OCI-LY7 (cell line): ENCODE measurements at regions not wholly inside any gene's neighbourhood (a gene's known extent, or its start where the extent isn't known, plus 50 kb on each side); places are given as distances from the start of the nearest gene placed in this dataset.

Source experiments
- BruUV-seq: library from RNA; stranded (reverse); fragments of 400-500 nt; replicated peaks from 2 replicates; lab custom pipeline; 2021; lab: Mats Ljungman, UMichigan
- CTCF ChIA-PET: fragments of 300-600 bp; sonication (Branson Sonifier 250); formaldehyde crosslinking; loops from one replicate; lab custom pipeline; 2022; ENCODE audit warnings: antibody characterized with exemption; ENCODE audit not compliant: unreplicated experiment; lab: Charles Lee
- POLR2A ChIA-PET: fragments of 300-600 bp; sonication (Branson Sonifier 250); formaldehyde crosslinking; loops from one replicate; lab custom pipeline; 2022; ENCODE audit warnings: antibody characterized with exemption; lab: Charles Lee
- DNase-seq: peaks from one replicate; pipeline ENCODE4 v3.0.0-alpha.2; 2015; ENCODE audit warnings: low spot score
- H2AFZ ChIP-seq: fragments of 200-600 bp; sonication (generic), shearing (Covaris generic); 2 replicates; pipeline ENCODE4 v1.6.1; 2014; ENCODE audit warnings: mild to moderate bottlenecking, antibody characterized with exemption, low read length, moderate library complexity
- H3K27ac ChIP-seq: fragments of 200-600 bp; sonication (generic); 2 replicates; pipeline ENCODE4 v1.5.1; 2014; ENCODE audit warnings: mixed run types, low read depth, mild to moderate bottlenecking, moderate library complexity, low read length, inconsistent platforms; ENCODE audit not compliant: poor library complexity, severe bottlenecking
- H3K36me3 ChIP-seq: fragments of 200-600 bp; sonication (generic); 2 replicates; pipeline ENCODE4 v1.6.1; 2014; ENCODE audit warnings: mild to moderate bottlenecking, antibody characterized with exemption, low read length, moderate library complexity, mixed read lengths; ENCODE audit not compliant: insufficient read depth
- H3K4me1 ChIP-seq: fragments of 200-600 bp; sonication (generic); 2 replicates; pipeline ENCODE4 v1.5.1; 2014; ENCODE audit warnings: mild to moderate bottlenecking, low read length; ENCODE audit not compliant: insufficient read depth, poor library complexity, severe bottlenecking
- H3K4me2 ChIP-seq: fragments of 200-600 bp; sonication (generic); 2 replicates; pipeline ENCODE4 v1.6.1; 2014; ENCODE audit warnings: mild to moderate bottlenecking, low read length
- H3K4me3 ChIP-seq: fragments of 200-600 bp; sonication (generic); 2 replicates; pipeline ENCODE4 v1.5.1; 2014; ENCODE audit warnings: mild to moderate bottlenecking, low read depth, low read length; ENCODE audit not compliant: poor library complexity, severe bottlenecking
- H3K79me2 ChIP-seq: fragments of 200-600 bp; sonication (generic); 2 replicates; pipeline ENCODE4 v1.6.1; 2016; ENCODE audit warnings: low read depth, mild to moderate bottlenecking, low read length, moderate library complexity, mixed read lengths; ENCODE audit not compliant: insufficient read depth
- H3K9me2 ChIP-seq: fragments of 200-600 bp; sonication (generic); 2 replicates; pipeline ENCODE4 v1.6.1; 2016; ENCODE audit warnings: mild to moderate bottlenecking, low read length, mixed read lengths; ENCODE audit not compliant: insufficient read depth
- H3K9me3 ChIP-seq: fragments of 200-600 bp; sonication (generic); 2 replicates; pipeline ENCODE4 v1.6.1; 2014; ENCODE audit warnings: mild to moderate bottlenecking, mixed run types, low read length, mixed read lengths
- H4K20me1 ChIP-seq: fragments of 200-600 bp; sonication (generic); 2 replicates; pipeline ENCODE4 v1.6.1; 2014; ENCODE audit warnings: mild to moderate bottlenecking, antibody characterized with exemption, low read length, moderate library complexity, mixed read lengths; ENCODE audit not compliant: insufficient read depth
- CTCF ChIP-seq: fragments of 200-600 bp; sonication (generic); conservative IDR thresholded peaks from 2 replicates; pipeline ENCODE4 v1.5.1; 2014; ENCODE audit warnings: mild to moderate bottlenecking, antibody characterized with exemption, low read length, moderate library complexity, mixed read lengths
- EZH2phosphoT487 ChIP-seq: fragments of 200-600 bp; sonication (generic); IDR thresholded peaks from 2 replicates; pipeline ENCODE4 v1.6.1; 2018; ENCODE audit warnings: low read depth, borderline replicate concordance, mild to moderate bottlenecking, mixed run types, antibody characterized with exemption, low read length, moderate library complexity, mixed read lengths
- intact Hi-C: fragments of 100-400 bp; cut with micrococcal nuclease; formaldehyde crosslinking; loops from one replicate; pipeline ENCODE4 v1.10.0; 2022; ENCODE audit not compliant: unreplicated experiment

GRCh38 chr6:79394690-79395089 lies 142.5 kb downstream of the LCA5 start:
- CTCF ChIA-PET: no interaction called here
- H4K20me1 ChIP-seq: no peaks in the 10 kb centered on the region
- no TSS peak for BruUV-seq
- H3K4me2 ChIP-seq: no peak overlapping the region
- H2AFZ ChIP-seq: no peak overlapping the region
- no peak overlapping the region for H3K4me3 ChIP-seq
- H3K36me3 ChIP-seq: no peaks in the 10 kb centered on the region
- no peak overlapping the region for H3K27ac ChIP-seq
- H3K9me3 ChIP-seq: no peaks in the 10 kb centered on the region
- H3K4me1 ChIP-seq: no peaks in the 10 kb centered on the region
- intact Hi-C loops: no loop called here
- POLR2A ChIA-PET: no interaction called here
- DNase-seq: no peak
- TF ChIP-seq CTCF: no peak
- TF ChIP-seq EZH2phosphoT487: no peak
- H3K79me2 ChIP-seq: no peaks in the 10 kb centered on the region
- H3K9me2 ChIP-seq: no peaks in the 10 kb centered on the region

DNA sequence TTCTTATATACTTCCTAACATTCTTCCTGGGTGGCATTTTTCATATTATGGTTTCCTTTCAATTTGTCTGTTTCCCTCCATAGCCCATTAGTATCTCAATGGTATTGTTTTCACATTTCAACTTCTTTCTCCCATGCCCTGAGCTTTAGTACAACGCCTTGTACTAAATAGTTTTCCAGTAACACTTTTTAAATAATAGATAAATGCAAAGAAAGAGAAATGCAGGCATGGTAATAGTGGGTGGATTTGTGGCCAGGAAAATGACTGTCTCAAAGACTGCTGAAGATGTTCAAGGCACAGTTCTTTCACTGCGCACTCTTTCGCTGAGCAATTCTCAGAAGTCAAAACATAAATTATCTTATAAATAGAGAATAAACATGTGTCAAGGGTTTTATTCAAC lies 145.1 kb downstream of the LCA5 start:
- intact Hi-C loops: no loop called here
- Histone ChIP-seq H3K79me2 (no peaks in the 10 kb centered on the region), H3K36me3 (no peaks in the 10 kb centered on the region), H4K20me1 (no peaks in the 10 kb centered on the region), H2AFZ (no peak overlapping the region), H3K9me3 (no peaks in the 10 kb centered on the region), H3K9me2 (no peaks in the 10 kb centered on the region), H3K4me1 (no peaks in the 10 kb centered on the region), H3K27ac (no peak overlapping the region), H3K4me2 (no peak overlapping the region), H3K4me3 (no peak overlapping the region)
- ChIA-PET POLR2A (no interaction called here), CTCF (no interaction called here)
- BruUV-seq: no TSS peak
- TF ChIP-seq CTCF (no peak), EZH2phosphoT487 (no peak)
- DNase-seq: no peak

- ChIA-PET POLR2A (no interaction called here), CTCF (no interaction called here)
- H3K9me2 ChIP-seq: no peaks in the 10 kb centered on the region
- H4K20me1 ChIP-seq: no peaks in the 10 kb centered on the region
- no peaks in the 10 kb centered on the region for H3K9me3 ChIP-seq
- no peak for TF ChIP-seq EZH2phosphoT487
- TF ChIP-seq CTCF: no peak
- intact Hi-C loops: no loop called here
- DNase-seq: no peak
- no peak overlapping the region for H3K27ac ChIP-seq
- H3K4me2 ChIP-seq: no peak overlapping the region
- BruUV-seq: no TSS peak
- H2AFZ ChIP-seq: no peak overlapping the region
- no peaks in the 10 kb centered on the region for H3K79me2 ChIP-seq
- H3K4me1 ChIP-seq: no peaks in the 10 kb centered on the region
- no peaks in the 10 kb centered on the region for H3K36me3 ChIP-seq
- no peak overlapping the region for H3K4me3 ChIP-seq
Observed at GRCh38 chr6:79391480-79391879, 145.8 kb downstream of the LCA5 start.
